ENCODE measurements at regions not wholly inside any gene's neighbourhood (a gene's known extent, or its start where the extent isn't known, plus 50 kb on each side); places are given as distances from the start of the nearest gene placed in this dataset.

GRCh38 chr5:167877114-167877722 is 414.2 kb upstream of the WWC1 start:
- H3K27ac Mint-ChIP-seq: no peak overlapping the region
- DNase-seq (ENCODE audit: low spot score, unreplicated experiment): no peak
- no peak for TF ChIP-seq CTCF (IDR thresholded peaks at IDR 0.05; ENCODE audit: unreplicated experiment)
- peaks cover 3% of the 10 kb centered on the region for H3K27me3 Mint-ChIP-seq
- H3K9me3 Mint-ChIP-seq (ENCODE audit: low read depth): peaks cover 7% of the 10 kb centered on the region
- H3K4me1 Mint-ChIP-seq (ENCODE audit: low read depth): no peaks in the 10 kb centered on the region
- H3K36me3 Mint-ChIP-seq (ENCODE audit: insufficient read depth): no peaks in the 10 kb centered on the region
- H3K4me3 Mint-ChIP-seq (ENCODE audit: low read depth): no peak overlapping the region

GRCh38 chr5:167877924-167878323 is 413.5 kb upstream of the WWC1 start:
- no peak for TF ChIP-seq CTCF (IDR thresholded peaks at IDR 0.05; ENCODE audit: unreplicated experiment)
- Mint-ChIP-seq H3K36me3 (ENCODE audit: insufficient read depth) (no peaks in the 10 kb centered on the region), H3K27ac (no peak overlapping the region), H3K27me3 (peaks cover 1% of the 10 kb centered on the region), H3K4me1 (ENCODE audit: low read depth) (no peaks in the 10 kb centered on the region), H3K9me3 (ENCODE audit: low read depth) (peaks cover 7% of the 10 kb centered on the region), H3K4me3 (ENCODE audit: low read depth) (no peak overlapping the region)
- DNase-seq (ENCODE audit: low spot score, unreplicated experiment): no peak

GRCh38 chr5:167880420-167880819 is 411.0 kb upstream of the WWC1 start:
- Mint-ChIP-seq H3K4me3 (ENCODE audit: low read depth) (no peak overlapping the region), H3K4me1 (ENCODE audit: low read depth) (no peaks in the 10 kb centered on the region), H3K27ac (no peak overlapping the region), H3K9me3 (ENCODE audit: low read depth) (no peaks in the 10 kb centered on the region), H3K27me3 (no peaks in the 10 kb centered on the region), H3K36me3 (ENCODE audit: insufficient read depth) (no peaks in the 10 kb centered on the region)
- no peak for DNase-seq (ENCODE audit: low spot score, unreplicated experiment)
- no peak for TF ChIP-seq CTCF (IDR thresholded peaks at IDR 0.05; ENCODE audit: unreplicated experiment)

- no peaks in the 10 kb centered on the region for H3K4me1 Mint-ChIP-seq (ENCODE audit: low read depth)
- no peak overlapping the region for H3K27ac Mint-ChIP-seq
- H3K36me3 Mint-ChIP-seq (ENCODE audit: insufficient read depth): no peaks in the 10 kb centered on the region
- H3K9me3 Mint-ChIP-seq (ENCODE audit: low read depth): no peaks in the 10 kb centered on the region
- H3K4me3 Mint-ChIP-seq (ENCODE audit: low read depth): no peak overlapping the region
- no peak for TF ChIP-seq CTCF (IDR thresholded peaks at IDR 0.05; ENCODE audit: unreplicated experiment)
- H3K27me3 Mint-ChIP-seq: no peaks in the 10 kb centered on the region
- DNase-seq (ENCODE audit: low spot score, unreplicated experiment): no peak
Observed at GRCh38 chr5:167881041-167881440, 410.4 kb upstream of the WWC1 start.

- no peak overlapping the region for H3K27ac Mint-ChIP-seq
- no peaks in the 10 kb centered on the region for H3K36me3 Mint-ChIP-seq (ENCODE audit: insufficient read depth)
- no peak overlapping the region for H3K4me3 Mint-ChIP-seq (ENCODE audit: low read depth)
- no peak for TF ChIP-seq CTCF (IDR thresholded peaks at IDR 0.05; ENCODE audit: unreplicated experiment)
- no peaks in the 10 kb centered on the region for H3K27me3 Mint-ChIP-seq
- H3K9me3 Mint-ChIP-seq (ENCODE audit: low read depth): no peaks in the 10 kb centered on the region
- DNase-seq (ENCODE audit: low spot score, unreplicated experiment): no peak
- H3K4me1 Mint-ChIP-seq (ENCODE audit: low read depth): peaks cover 7% of the 10 kb centered on the region
Observed at GRCh38 chr5:167886196-167886595, 405.2 kb upstream of the WWC1 start.
